SK-N-SH (cell line): ENCODE measurements at regions not wholly inside any gene's neighbourhood (a gene's known extent, or its start where the extent isn't known, plus 50 kb on each side); places are given as distances from the start of the nearest gene placed in this dataset.

ENCODE experiments used
- CTCF ChIP-seq: fragments of 200-600 bp; sonication (generic); IDR thresholded peaks from 2 replicates; pipeline ENCODE4 v1.6.1; 2017; ENCODE audit warnings: antibody characterized with exemption, mild to moderate bottlenecking, moderate library complexity
- EZH2phosphoT487 ChIP-seq: fragments of 200-600 bp; sonication (generic); IDR thresholded peaks from 2 replicates; pipeline ENCODE4 v1.6.1; 2017; ENCODE audit warnings: low read depth, mixed run types, mild to moderate bottlenecking, antibody characterized with exemption, moderate library complexity, borderline replicate concordance
- TCF12 ChIP-seq: IDR thresholded peaks from 2 replicates; pipeline ENCODE4 v1.4.0; 2012
- USF2 ChIP-seq: fragments of 150-350 bp; IDR thresholded peaks from 2 replicates; pipeline ENCODE4 v1.6.1; 2017; ENCODE audit warnings: antibody characterized with exemption, low read length, low read depth, borderline replicate concordance
- TF ChIP-seq, protein P1 (sequence below): IDR thresholded peaks from 2 replicates; pipeline ENCODE4 v1.4.0; 2012; ENCODE audit warnings: low read depth, borderline replicate concordance

- no peak for TF ChIP-seq CTCF
- TF ChIP-seq USF2: no peak
- no peak for TF ChIP-seq EZH2phosphoT487
- TF ChIP-seq, protein P1, sequence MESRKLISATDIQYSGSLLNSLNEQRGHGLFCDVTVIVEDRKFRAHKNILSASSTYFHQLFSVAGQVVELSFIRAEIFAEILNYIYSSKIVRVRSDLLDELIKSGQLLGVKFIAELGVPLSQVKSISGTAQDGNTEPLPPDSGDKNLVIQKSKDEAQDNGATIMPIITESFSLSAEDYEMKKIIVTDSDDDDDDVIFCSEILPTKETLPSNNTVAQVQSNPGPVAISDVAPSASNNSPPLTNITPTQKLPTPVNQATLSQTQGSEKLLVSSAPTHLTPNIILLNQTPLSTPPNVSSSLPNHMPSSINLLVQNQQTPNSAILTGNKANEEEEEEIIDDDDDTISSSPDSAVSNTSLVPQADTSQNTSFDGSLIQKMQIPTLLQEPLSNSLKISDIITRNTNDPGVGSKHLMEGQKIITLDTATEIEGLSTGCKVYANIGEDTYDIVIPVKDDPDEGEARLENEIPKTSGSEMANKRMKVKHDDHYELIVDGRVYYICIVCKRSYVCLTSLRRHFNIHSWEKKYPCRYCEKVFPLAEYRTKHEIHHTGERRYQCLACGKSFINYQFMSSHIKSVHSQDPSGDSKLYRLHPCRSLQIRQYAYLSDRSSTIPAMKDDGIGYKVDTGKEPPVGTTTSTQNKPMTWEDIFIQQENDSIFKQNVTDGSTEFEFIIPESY: no peak
- TF ChIP-seq TCF12: no peak
Measured at GRCh38 chr17:14918540-14918939, 346.6 kb downstream of the PMP22 start.
